HEK293 (cell line): ENCODE measurements at regions not wholly inside any gene's neighbourhood (a gene's known extent, or its start where the extent isn't known, plus 50 kb on each side); places are given as distances from the start of the nearest gene placed in this dataset.

ENCODE experiments used
- CTCF ChIA-PET: fragments of 350-600 bp; formaldehyde crosslinking; extraction: SDS; loops from one replicate; lab custom pipeline; 2021; ENCODE audit warnings: antibody characterized with exemption; lab: Yijun Ruan, JAX
- POLR2A ChIA-PET: fragments of 300-600 bp; formaldehyde crosslinking; extraction: SDS; loops from one replicate; lab custom pipeline; 2020; ENCODE audit warnings: antibody characterized with exemption, inconsistent platforms; lab: Yijun Ruan, JAX
- H3K27ac ChIP-seq: fragments of 200-500 bp; sonication (Bioruptor generic); 2 replicates; pipeline ENCODE4 v1.5.1; 2014; ENCODE audit warnings: low read depth, low read length, control low read depth, inconsistent platforms; ENCODE audit errors: extremely low read depth
- H3K36me3 ChIP-seq, 2 experiments: fragments of 200-500 bp in 1 of 2; sonication (Bioruptor generic) in 1 of 2; 1 replicate in 1 of 2; 2 replicates in 1 of 2; pipeline ENCODE4 v1.5.1; 2014 to 2017; ENCODE audit warnings: inconsistent platforms in 2 of 2, low read length in 2 of 2; ENCODE audit not compliant: control insufficient read depth in 2 of 2, insufficient read depth in 1 of 2
- H3K4me1 ChIP-seq: fragments of 200-500 bp; sonication (Bioruptor generic); 2 replicates; pipeline ENCODE4 v1.5.1; 2014; ENCODE audit warnings: mild to moderate bottlenecking, low read length, inconsistent platforms; ENCODE audit not compliant: control insufficient read depth, insufficient read depth
- H3K4me3 ChIP-seq: 2 replicates; pipeline ENCODE4 v1.5.1; 2011; ENCODE audit warnings: low read depth, mild to moderate bottlenecking, control low read depth, low read length, moderate library complexity
- H3K9me3 ChIP-seq: fragments of 200-500 bp; sonication (Bioruptor generic); 2 replicates; pipeline ENCODE4 v1.5.1; 2014; ENCODE audit warnings: low read depth, low read length, inconsistent platforms; ENCODE audit not compliant: control insufficient read depth, insufficient read depth
- HOXD13 ChIP-seq: sonication (generic); formaldehyde crosslinking; IDR thresholded peaks from 2 replicates; pipeline ENCODE4 v1.8.0; 2022; ENCODE audit warnings: missing genetic modification reagents, borderline replicate concordance
- ZFP41 ChIP-seq: fragments of 450-650 bp; formaldehyde crosslinking; IDR thresholded peaks from 2 replicates; pipeline ENCODE4 v1.5.1; 2016; ENCODE audit warnings: missing biosample characterization, missing genetic modification characterization, borderline replicate concordance
- ZNF10 ChIP-seq: fragments of 450-650 bp; formaldehyde crosslinking; IDR thresholded peaks from 2 replicates; pipeline ENCODE4 v1.5.1; 2017; ENCODE audit warnings: missing biosample characterization, missing genetic modification characterization
- ZNF157 ChIP-seq: fragments of 450-650 bp; formaldehyde crosslinking; IDR thresholded peaks from 2 replicates; pipeline ENCODE4 v1.5.1; 2016; ENCODE audit warnings: missing biosample characterization, missing genetic modification characterization
- ZNF19 ChIP-seq: fragments of 450-650 bp; formaldehyde crosslinking; IDR thresholded peaks from 2 replicates; pipeline ENCODE4; 2016; ENCODE audit warnings: missing biosample characterization, missing genetic modification characterization, low read depth
- ZNF202 ChIP-seq: fragments of 450-650 bp; formaldehyde crosslinking; IDR thresholded peaks from 2 replicates; pipeline ENCODE4 v1.5.1; 2016; ENCODE audit warnings: missing biosample characterization, missing genetic modification characterization, borderline replicate concordance
- ZNF23 ChIP-seq: fragments of 450-650 bp; formaldehyde crosslinking; IDR thresholded peaks from 2 replicates; pipeline ENCODE4 v1.5.1; 2016; ENCODE audit warnings: missing biosample characterization, missing genetic modification characterization, borderline replicate concordance
- ZNF266 ChIP-seq: fragments of 450-650 bp; formaldehyde crosslinking; IDR thresholded peaks from 2 replicates; pipeline ENCODE4 v1.5.1; 2016; ENCODE audit warnings: missing biosample characterization, missing genetic modification characterization, low read depth
- ZNF585B ChIP-seq: fragments of 450-650 bp; formaldehyde crosslinking; IDR thresholded peaks from 2 replicates; pipeline ENCODE4 v1.5.1; 2016; ENCODE audit warnings: missing biosample characterization, missing genetic modification characterization
- ZNF621 ChIP-seq: fragments of 450-650 bp; formaldehyde crosslinking; IDR thresholded peaks from 2 replicates; pipeline ENCODE4 v1.5.1; 2017; ENCODE audit warnings: missing biosample characterization, missing genetic modification characterization
- ZNF654 ChIP-seq: fragments of 450-650 bp; formaldehyde crosslinking; IDR thresholded peaks from 2 replicates; pipeline ENCODE4 v1.5.1; 2016; ENCODE audit warnings: low read depth, missing biosample characterization, missing genetic modification characterization
- ZNF701 ChIP-seq: fragments of 450-650 bp; formaldehyde crosslinking; IDR thresholded peaks from 2 replicates; pipeline ENCODE4 v1.5.1; 2016; ENCODE audit warnings: missing biosample characterization, missing genetic modification characterization
- ZNF76 ChIP-seq: fragments of 450-650 bp; formaldehyde crosslinking; IDR thresholded peaks from 2 replicates; pipeline ENCODE4; 2016; ENCODE audit warnings: low read depth, missing biosample characterization, missing genetic modification characterization, borderline replicate concordance
- ZXDB ChIP-seq: fragments of 450-650 bp; formaldehyde crosslinking; IDR thresholded peaks from 2 replicates; pipeline ENCODE4 v1.5.1; 2016; ENCODE audit warnings: missing biosample characterization, missing genetic modification characterization
- TF ChIP-seq, protein P1 (sequence below): fragments of 450-650 bp; formaldehyde crosslinking; IDR thresholded peaks from 2 replicates; pipeline ENCODE4 v1.5.1; 2016; ENCODE audit warnings: missing biosample characterization, missing genetic modification characterization
- TF ChIP-seq, protein P2 (sequence below): fragments of 450-650 bp; formaldehyde crosslinking; IDR thresholded peaks from 2 replicates; pipeline ENCODE4 v1.5.1; 2016; ENCODE audit warnings: missing biosample characterization, missing genetic modification characterization
- TF ChIP-seq, protein P3 (sequence below): fragments of 450-650 bp; formaldehyde crosslinking; IDR thresholded peaks from 2 replicates; pipeline ENCODE4 v1.5.1; 2017; ENCODE audit warnings: missing biosample characterization, missing genetic modification characterization
- TF ChIP-seq, protein P4 (sequence below): fragments of 450-650 bp; formaldehyde crosslinking; IDR thresholded peaks from 2 replicates; pipeline ENCODE4 v1.5.1; 2016; ENCODE audit warnings: missing biosample characterization, missing genetic modification characterization, borderline replicate concordance
- TF ChIP-seq, protein P5 (sequence below): sonication (generic); formaldehyde crosslinking; IDR thresholded peaks from 2 replicates; pipeline ENCODE4 v1.8.1; 2022; ENCODE audit warnings: mild to moderate bottlenecking, moderate library complexity, missing genetic modification reagents

DNA sequence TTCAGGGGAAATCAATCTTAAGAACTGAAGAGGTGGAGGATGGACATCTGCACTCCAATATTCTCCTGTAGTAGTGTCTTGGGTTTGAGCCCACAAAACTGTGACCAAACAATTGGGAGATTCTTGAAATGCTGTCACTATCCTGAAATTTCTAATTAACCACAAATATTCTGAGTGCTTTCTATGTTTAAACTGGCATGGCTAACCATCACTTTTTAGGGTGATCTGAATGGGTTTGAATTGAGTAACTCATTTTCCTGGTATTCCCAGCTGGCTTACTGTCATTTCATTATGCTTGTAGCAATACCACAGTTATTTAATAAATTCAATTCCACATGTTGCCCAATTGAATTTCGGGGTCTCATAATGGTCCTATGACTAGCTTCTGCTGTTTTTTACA lies 216.9 kb upstream of the DCBLD2 start (continued):
- TF ChIP-seq ZNF266 (no peak), ZNF23 (tag by site-specific recombination) (no peak), ZNF701 (tag by site-specific recombination) (no peak), HOXD13 (CRISPR knock-in tag) (no peak), ZFP41 (tag by site-specific recombination) (no peak), ZNF621 (tag by site-specific recombination) (no peak)
- TF ChIP-seq, protein P1, sequence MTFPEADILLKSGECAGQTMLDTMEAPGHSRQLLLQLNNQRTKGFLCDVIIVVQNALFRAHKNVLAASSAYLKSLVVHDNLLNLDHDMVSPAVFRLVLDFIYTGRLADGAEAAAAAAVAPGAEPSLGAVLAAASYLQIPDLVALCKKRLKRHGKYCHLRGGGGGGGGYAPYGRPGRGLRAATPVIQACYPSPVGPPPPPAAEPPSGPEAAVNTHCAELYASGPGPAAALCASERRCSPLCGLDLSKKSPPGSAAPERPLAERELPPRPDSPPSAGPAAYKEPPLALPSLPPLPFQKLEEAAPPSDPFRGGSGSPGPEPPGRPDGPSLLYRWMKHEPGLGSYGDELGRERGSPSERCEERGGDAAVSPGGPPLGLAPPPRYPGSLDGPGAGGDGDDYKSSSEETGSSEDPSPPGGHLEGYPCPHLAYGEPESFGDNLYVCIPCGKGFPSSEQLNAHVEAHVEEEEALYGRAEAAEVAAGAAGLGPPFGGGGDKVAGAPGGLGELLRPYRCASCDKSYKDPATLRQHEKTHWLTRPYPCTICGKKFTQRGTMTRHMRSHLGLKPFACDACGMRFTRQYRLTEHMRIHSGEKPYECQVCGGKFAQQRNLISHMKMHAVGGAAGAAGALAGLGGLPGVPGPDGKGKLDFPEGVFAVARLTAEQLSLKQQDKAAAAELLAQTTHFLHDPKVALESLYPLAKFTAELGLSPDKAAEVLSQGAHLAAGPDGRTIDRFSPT (tag by site-specific recombination): no peak
- TF ChIP-seq, protein P2, sequence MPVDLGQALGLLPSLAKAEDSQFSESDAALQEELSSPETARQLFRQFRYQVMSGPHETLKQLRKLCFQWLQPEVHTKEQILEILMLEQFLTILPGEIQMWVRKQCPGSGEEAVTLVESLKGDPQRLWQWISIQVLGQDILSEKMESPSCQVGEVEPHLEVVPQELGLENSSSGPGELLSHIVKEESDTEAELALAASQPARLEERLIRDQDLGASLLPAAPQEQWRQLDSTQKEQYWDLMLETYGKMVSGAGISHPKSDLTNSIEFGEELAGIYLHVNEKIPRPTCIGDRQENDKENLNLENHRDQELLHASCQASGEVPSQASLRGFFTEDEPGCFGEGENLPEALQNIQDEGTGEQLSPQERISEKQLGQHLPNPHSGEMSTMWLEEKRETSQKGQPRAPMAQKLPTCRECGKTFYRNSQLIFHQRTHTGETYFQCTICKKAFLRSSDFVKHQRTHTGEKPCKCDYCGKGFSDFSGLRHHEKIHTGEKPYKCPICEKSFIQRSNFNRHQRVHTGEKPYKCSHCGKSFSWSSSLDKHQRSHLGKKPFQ (tag by site-specific recombination): no peak

DNA sequence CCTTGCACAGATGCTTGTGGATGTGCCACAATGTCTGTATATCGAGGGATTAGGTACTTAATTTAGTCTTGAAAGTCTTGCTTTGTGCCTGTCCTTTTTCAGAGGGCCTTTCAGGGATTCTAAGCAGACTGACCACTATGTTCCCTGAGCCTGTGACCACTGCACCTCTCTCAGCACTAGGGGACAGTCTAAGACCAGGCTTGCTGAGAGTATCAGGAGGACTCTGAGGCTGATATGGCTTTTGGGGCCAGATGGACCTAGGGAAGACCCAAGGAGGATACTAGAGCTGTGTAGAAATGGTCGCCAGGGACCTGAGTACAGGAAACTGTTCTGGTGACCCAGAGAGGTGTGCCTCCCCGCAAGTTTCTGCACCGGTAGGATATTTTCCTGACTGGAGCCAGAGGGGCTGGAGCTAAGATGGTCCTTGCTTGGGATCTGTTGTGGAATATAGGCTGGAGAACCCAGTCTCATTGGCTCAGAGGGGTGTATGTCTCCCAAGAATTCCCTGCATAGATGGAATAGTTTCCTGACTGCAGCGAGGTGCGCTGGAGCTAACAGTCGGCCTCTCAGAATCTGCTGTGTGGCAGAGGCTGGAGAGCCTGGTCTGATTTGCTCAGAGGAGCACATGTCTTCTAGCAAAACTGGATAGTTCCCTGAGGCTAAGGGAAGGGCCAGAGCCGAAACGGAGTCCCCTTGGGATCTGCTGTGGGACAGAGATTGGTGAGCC lies 213.2 kb upstream of the DCBLD2 start:
- TF ChIP-seq ZNF654 (tag by site-specific recombination): peak; percentile 17; the same call in 1 of the 2 replicates
- TF ChIP-seq ZXDB (tag by site-specific recombination): no peak
- Histone ChIP-seq H3K36me3 (no peaks in the 10 kb centered on the region), H3K9me3 (no peaks in the 10 kb centered on the region), H3K27ac (no peak overlapping the region), H3K4me1 (no peaks in the 10 kb centered on the region), H3K4me3 (no peak overlapping the region)
- POLR2A ChIA-PET: no interaction called here
- CTCF ChIA-PET: interaction anchor here (0.9 to 1.0 kb wide), 2 partner anchors 10 to 571 kb away, joined by 3 to 4 read pairs; no protein-coding TSS in a partner anchor

DNA sequence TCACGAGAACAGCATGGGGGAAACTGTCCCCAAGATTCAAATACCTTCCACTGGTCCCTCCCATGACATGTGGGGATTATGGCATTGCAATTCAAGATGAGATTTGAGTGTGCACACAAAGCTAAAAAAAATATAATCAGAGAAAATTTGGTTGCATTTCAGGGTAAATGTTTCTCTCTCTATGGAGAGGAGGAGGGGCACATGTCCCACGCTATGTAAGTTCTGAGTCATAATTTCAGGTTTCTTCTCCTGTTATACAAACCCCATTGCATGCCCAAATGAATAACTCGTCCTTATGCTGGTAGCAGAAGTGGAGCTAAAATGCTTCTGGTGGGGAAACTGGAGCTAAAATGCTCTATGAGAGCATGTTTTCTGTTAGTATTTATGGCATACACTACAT lies 209.7 kb upstream of the DCBLD2 start:
- Histone ChIP-seq H3K4me1 (no peaks in the 10 kb centered on the region), H3K27ac (no peak overlapping the region), H3K36me3 (no peaks in the 10 kb centered on the region), H3K9me3 (no peaks in the 10 kb centered on the region), H3K4me3 (no peak overlapping the region)
- ChIA-PET POLR2A (no interaction called here), CTCF (no interaction called here)
- TF ChIP-seq ZNF585B (tag by site-specific recombination): no peak
- TF ChIP-seq ZNF76 (tag by site-specific recombination): no peak
- no peak for TF ChIP-seq ZNF19 (tag by site-specific recombination)
- no peak for TF ChIP-seq ZNF701 (tag by site-specific recombination)
- TF ChIP-seq ZNF10 (tag by site-specific recombination): no peak
- TF ChIP-seq, protein P3, sequence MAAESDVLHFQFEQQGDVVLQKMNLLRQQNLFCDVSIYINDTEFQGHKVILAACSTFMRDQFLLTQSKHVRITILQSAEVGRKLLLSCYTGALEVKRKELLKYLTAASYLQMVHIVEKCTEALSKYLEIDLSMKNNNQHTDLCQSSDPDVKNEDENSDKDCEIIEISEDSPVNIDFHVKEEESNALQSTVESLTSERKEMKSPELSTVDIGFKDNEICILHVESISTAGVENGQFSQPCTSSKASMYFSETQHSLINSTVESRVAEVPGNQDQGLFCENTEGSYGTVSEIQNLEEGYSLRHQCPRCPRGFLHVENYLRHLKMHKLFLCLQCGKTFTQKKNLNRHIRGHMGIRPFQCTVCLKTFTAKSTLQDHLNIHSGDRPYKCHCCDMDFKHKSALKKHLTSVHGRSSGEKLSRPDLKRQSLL (tag by site-specific recombination): no peak

DNA sequence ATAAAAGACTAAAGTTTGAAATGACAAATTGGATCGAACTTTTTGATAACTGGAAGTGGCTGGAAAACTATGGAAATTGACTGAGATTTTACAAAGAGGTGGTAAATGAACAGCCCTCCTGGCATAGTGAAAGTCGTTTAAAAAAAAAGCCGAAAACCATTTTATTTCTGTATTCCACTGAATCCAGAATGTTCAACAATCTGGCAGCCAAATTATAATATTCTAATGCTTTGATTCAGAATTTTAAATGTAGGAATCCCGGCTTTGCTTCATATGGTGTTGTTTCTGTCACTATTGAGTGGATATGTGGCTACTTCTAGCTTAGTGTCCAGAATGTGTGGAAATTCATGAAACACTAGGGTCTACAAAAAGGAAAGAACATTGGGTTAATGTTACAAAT lies 208.9 kb upstream of the DCBLD2 start:
- Histone ChIP-seq H3K36me3 (no peaks in the 10 kb centered on the region), H3K27ac (no peak overlapping the region), H3K4me1 (no peaks in the 10 kb centered on the region), H3K9me3 (no peaks in the 10 kb centered on the region), H3K4me3 (no peak overlapping the region)
- POLR2A ChIA-PET: no interaction called here
- CTCF ChIA-PET: no interaction called here
- no peak for TF ChIP-seq ZNF23 (tag by site-specific recombination)
- no peak for TF ChIP-seq ZNF157 (tag by site-specific recombination)
- TF ChIP-seq, protein P4, sequence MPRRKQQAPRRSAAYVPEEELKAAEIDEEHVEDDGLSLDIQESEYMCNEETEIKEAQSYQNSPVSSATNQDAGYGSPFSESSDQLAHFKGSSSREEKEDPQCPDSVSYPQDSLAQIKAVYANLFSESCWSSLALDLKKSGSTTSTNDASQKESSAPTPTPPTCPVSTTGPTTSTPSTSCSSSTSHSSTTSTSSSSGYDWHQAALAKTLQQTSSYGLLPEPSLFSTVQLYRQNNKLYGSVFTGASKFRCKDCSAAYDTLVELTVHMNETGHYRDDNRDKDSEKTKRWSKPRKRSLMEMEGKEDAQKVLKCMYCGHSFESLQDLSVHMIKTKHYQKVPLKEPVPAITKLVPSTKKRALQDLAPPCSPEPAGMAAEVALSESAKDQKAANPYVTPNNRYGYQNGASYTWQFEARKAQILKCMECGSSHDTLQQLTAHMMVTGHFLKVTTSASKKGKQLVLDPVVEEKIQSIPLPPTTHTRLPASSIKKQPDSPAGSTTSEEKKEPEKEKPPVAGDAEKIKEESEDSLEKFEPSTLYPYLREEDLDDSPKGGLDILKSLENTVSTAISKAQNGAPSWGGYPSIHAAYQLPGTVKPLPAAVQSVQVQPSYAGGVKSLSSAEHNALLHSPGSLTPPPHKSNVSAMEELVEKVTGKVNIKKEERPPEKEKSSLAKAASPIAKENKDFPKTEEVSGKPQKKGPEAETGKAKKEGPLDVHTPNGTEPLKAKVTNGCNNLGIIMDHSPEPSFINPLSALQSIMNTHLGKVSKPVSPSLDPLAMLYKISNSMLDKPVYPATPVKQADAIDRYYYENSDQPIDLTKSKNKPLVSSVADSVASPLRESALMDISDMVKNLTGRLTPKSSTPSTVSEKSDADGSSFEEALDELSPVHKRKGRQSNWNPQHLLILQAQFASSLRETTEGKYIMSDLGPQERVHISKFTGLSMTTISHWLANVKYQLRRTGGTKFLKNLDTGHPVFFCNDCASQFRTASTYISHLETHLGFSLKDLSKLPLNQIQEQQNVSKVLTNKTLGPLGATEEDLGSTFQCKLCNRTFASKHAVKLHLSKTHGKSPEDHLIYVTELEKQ (tag by site-specific recombination): no peak
- no peak for TF ChIP-seq ZXDB (tag by site-specific recombination)
- TF ChIP-seq, protein P5, sequence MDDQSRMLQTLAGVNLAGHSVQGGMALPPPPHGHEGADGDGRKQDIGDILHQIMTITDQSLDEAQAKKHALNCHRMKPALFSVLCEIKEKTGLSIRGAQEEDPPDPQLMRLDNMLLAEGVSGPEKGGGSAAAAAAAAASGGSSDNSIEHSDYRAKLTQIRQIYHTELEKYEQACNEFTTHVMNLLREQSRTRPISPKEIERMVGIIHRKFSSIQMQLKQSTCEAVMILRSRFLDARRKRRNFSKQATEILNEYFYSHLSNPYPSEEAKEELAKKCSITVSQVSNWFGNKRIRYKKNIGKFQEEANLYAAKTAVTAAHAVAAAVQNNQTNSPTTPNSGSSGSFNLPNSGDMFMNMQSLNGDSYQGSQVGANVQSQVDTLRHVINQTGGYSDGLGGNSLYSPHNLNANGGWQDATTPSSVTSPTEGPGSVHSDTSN (CRISPR knock-in tag): no peak
- TF ChIP-seq ZNF202 (tag by site-specific recombination): no peak
